ENCODE measurements at regions not wholly inside any gene's neighbourhood (a gene's known extent, or its start where the extent isn't known, plus 50 kb on each side); places are given as distances from the start of the nearest gene placed in this dataset.

DNA sequence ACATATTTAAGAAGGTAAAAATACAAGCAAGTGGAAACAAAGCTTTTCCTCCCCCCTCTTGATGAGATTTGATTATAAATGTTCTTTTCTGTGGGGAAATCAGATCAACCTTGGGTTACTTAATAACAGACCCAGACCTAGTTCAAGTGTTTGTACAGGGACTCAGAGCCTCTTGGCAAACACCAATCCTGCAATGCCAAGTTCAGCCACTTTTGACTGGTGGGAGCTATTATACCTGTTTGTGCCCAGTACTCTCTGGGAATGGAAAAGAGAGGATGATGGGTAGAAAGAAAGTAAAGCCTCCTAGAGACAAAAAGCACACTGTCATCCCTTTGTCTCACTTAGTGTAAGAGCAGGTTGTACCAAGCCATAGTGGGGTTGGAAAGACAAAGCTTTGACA, 63.8 kb upstream of the EPHA4 start:
- TF ChIP-seq, protein P1, sequence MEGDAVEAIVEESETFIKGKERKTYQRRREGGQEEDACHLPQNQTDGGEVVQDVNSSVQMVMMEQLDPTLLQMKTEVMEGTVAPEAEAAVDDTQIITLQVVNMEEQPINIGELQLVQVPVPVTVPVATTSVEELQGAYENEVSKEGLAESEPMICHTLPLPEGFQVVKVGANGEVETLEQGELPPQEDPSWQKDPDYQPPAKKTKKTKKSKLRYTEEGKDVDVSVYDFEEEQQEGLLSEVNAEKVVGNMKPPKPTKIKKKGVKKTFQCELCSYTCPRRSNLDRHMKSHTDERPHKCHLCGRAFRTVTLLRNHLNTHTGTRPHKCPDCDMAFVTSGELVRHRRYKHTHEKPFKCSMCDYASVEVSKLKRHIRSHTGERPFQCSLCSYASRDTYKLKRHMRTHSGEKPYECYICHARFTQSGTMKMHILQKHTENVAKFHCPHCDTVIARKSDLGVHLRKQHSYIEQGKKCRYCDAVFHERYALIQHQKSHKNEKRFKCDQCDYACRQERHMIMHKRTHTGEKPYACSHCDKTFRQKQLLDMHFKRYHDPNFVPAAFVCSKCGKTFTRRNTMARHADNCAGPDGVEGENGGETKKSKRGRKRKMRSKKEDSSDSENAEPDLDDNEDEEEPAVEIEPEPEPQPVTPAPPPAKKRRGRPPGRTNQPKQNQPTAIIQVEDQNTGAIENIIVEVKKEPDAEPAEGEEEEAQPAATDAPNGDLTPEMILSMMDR (IDR thresholded peaks at IDR 0.05; ENCODE audit: poor library complexity) = no peak
- TF ChIP-seq EZH2phosphoT487 (IDR thresholded peaks at IDR 0.05; ENCODE audit: low read depth, severe bottlenecking, unreplicated experiment) = no peak
- no peak for TF ChIP-seq EZH2 (IDR thresholded peaks at IDR 0.05; ENCODE audit: borderline replicate concordance)
